ENCODE measurements at regions not wholly inside any gene's neighbourhood (a gene's known extent, or its start where the extent isn't known, plus 50 kb on each side); places are given as distances from the start of the nearest gene placed in this dataset.
"Not testable (repeated sequence)": the region's sequence is repeated elsewhere in the genome, so short reads cannot be mapped to it uniquely, and the experiment has no call there.

DNA sequence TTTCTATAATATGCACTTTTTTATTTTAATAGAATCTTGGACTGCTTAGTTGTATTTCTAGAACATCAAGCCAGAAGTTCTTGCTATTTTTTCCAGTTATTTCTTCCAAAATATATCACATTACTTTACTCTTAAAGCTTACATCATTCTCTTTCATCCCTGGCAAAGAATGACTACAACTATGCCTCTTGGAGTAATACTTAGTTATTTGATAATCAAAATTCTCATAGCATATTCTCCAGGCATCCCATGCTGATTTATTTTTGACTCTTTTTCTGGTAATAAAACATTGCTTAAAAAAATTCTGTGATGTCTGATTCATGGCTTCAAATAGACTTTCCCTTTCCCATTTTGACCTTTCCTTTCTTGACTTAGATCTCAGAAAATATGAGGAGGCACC lies 118.7 kb upstream of the TSPAN8 start:
- no peak for DNase-seq (ENCODE audit: low read depth, low spot score)
- H3K9me1 ChIP-seq (replicated peaks; ENCODE audit: control insufficient read depth, extremely low read depth, insufficient read depth, low read length), result no peaks in the 10 kb centered on the region
- intact Hi-C loops (cut with micrococcal nuclease) (no loop called here), dilution Hi-C loops (cut with MboI; ENCODE audit: extremely low pct_ligation_motif_present, low sequenced_read_pairs) (no loop called here)
- POLR2A ChIA-PET, result no interaction called here
- H3K4me1 ChIP-seq (ENCODE audit: control insufficient read depth, extremely low read depth, insufficient read depth, low read length), result no peaks in the 10 kb centered on the region
- no peaks in the 10 kb centered on the region for H3K9me3 ChIP-seq (replicated peaks; ENCODE audit: control insufficient read depth, insufficient read depth, low read length)
- CTCF ChIA-PET, result no interaction called here
- no peak overlapping the region for H3K4me3 ChIP-seq (replicated peaks in 1 of 3; ENCODE audit: insufficient read depth in 1 of 3, low read depth in 1 of 3, low read length in 3 of 3)
- no peaks in the 10 kb centered on the region for H3K79me2 ChIP-seq (ENCODE audit: control insufficient read depth, insufficient read depth, low read length)
- no peaks in the 10 kb centered on the region for H4K20me1 ChIP-seq (replicated peaks; ENCODE audit: control insufficient read depth, extremely low read depth, insufficient read depth, low read length)
- FAIRE-seq, result no peak
- H3K27me3 ChIP-seq (ENCODE audit: control insufficient read depth in 2 of 2, insufficient read depth in 2 of 2, low read length in 2 of 2), result no peaks in the 10 kb centered on the region
- H2AFZ ChIP-seq (ENCODE audit: low read depth, low read length), result no peak overlapping the region
- H3K9ac ChIP-seq (replicated peaks; ENCODE audit: extremely low read depth, insufficient read depth, low read length), result no peak overlapping the region
- no TSS peak for BruUV-seq (replicated peaks)
- no peak overlapping the region for H3K27ac ChIP-seq (ENCODE audit: insufficient read depth, low read depth, low read length)
- TF ChIP-seq EZH2 (IDR thresholded peaks at IDR 0.05; ENCODE audit: borderline replicate concordance, low read depth, low read length, severe bottlenecking), result no peak
- TF ChIP-seq, protein P1, sequence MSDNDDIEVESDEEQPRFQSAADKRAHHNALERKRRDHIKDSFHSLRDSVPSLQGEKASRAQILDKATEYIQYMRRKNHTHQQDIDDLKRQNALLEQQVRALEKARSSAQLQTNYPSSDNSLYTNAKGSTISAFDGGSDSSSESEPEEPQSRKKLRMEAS (IDR thresholded peaks at IDR 0.05; ENCODE audit: insufficient read depth, insufficient read length), result no peak
- TF ChIP-seq CTCF (IDR thresholded peaks at IDR 0.05; ENCODE audit: extremely low read depth in 1 of 2, insufficient read depth in 1 of 2, low read depth in 1 of 2, low read length in 2 of 2), result no peak
- TF ChIP-seq MYC (IDR thresholded peaks at IDR 0.05; ENCODE audit: low read depth, low read length), result no peak
- TF ChIP-seq POLR2AphosphoS5 (IDR thresholded peaks at IDR 0.05; ENCODE audit: insufficient read depth, low read depth, low read length), result no peak
- no peak for TF ChIP-seq GATA2 (IDR thresholded peaks at IDR 0.05; ENCODE audit: insufficient read depth, insufficient read length, low read depth, low read length)
- no peak for TF ChIP-seq FOS (IDR thresholded peaks at IDR 0.05; ENCODE audit: borderline replicate concordance, insufficient read depth, low read length)
- TF ChIP-seq POLR2A (IDR thresholded peaks at IDR 0.05; ENCODE audit: low read depth, low read length), result no peak
- no peak for TF ChIP-seq JUN (IDR thresholded peaks at IDR 0.05; ENCODE audit: borderline replicate concordance, insufficient read depth, insufficient read length, low read depth)
- no peak overlapping the region for H3K4me2 ChIP-seq (ENCODE audit: insufficient read depth, low read length)
- H3K36me3 ChIP-seq (ENCODE audit: control insufficient read depth in 2 of 2, extremely low read depth in 1 of 2, insufficient read depth in 2 of 2, low read length in 2 of 2), result no peaks in the 10 kb centered on the region

- H3K4me3 ChIP-seq (replicated peaks in 1 of 3; ENCODE audit: insufficient read depth in 1 of 3, low read depth in 1 of 3, low read length in 3 of 3); CTCF ChIA-PET; DNase-seq (ENCODE audit: low read depth, low spot score); BruUV-seq (replicated peaks); H3K9me1 ChIP-seq (replicated peaks; ENCODE audit: control insufficient read depth, extremely low read depth, insufficient read depth, low read length); H2AFZ ChIP-seq (ENCODE audit: low read depth, low read length); H3K27me3 ChIP-seq (ENCODE audit: control insufficient read depth in 2 of 2, insufficient read depth in 2 of 2, low read length in 2 of 2); H3K36me3 ChIP-seq (ENCODE audit: control insufficient read depth in 2 of 2, extremely low read depth in 1 of 2, insufficient read depth in 2 of 2, low read length in 2 of 2); dilution Hi-C loops (cut with MboI; ENCODE audit: extremely low pct_ligation_motif_present, low sequenced_read_pairs); FAIRE-seq; H3K4me2 ChIP-seq (ENCODE audit: insufficient read depth, low read length); H3K9me3 ChIP-seq (replicated peaks; ENCODE audit: control insufficient read depth, insufficient read depth, low read length); H3K4me1 ChIP-seq (ENCODE audit: control insufficient read depth, extremely low read depth, insufficient read depth, low read length); intact Hi-C loops (cut with micrococcal nuclease); H3K9ac ChIP-seq (replicated peaks; ENCODE audit: extremely low read depth, insufficient read depth, low read length); H4K20me1 ChIP-seq (replicated peaks; ENCODE audit: control insufficient read depth, extremely low read depth, insufficient read depth, low read length); H3K27ac ChIP-seq (ENCODE audit: insufficient read depth, low read depth, low read length); POLR2A ChIA-PET; H3K79me2 ChIP-seq (ENCODE audit: control insufficient read depth, insufficient read depth, low read length): not testable (repeated sequence)
Observed at GRCh38 chr12:71270794-71271193, 113.0 kb upstream of the TSPAN8 start.
